Effector memory CD8-positive, alpha-beta T cell (primary cell): ENCODE measurements at regions not wholly inside any gene's neighbourhood (a gene's known extent, or its start where the extent isn't known, plus 50 kb on each side); places are given as distances from the start of the nearest gene placed in this dataset.

Source experiments
- ATAC-seq: fragments of 150-1000 bp; cut with Tn5 transposase; replicated peaks from 2 replicates; pipeline ENCODE4 v1.10.0; 2021; ENCODE audit warnings: mild to moderate bottlenecking, moderate library complexity
- DNase-seq, 3 experiments: peaks; one replicate each; pipeline ENCODE4 v3.0.0; 2021
- H3K27ac Mint-ChIP-seq, 2 donors: one replicate each; pipeline ENCODE4 v1.8.0; 2022; ENCODE audit warnings: mild to moderate bottlenecking in 2 of 2, mixed read lengths in 2 of 2, moderate library complexity in 2 of 2
- H3K27me3 Mint-ChIP-seq, 2 donors: one replicate each; pipeline ENCODE4 v1.8.0; 2022; ENCODE audit warnings: mixed read lengths in 2 of 2
- H3K36me3 Mint-ChIP-seq: one replicate; pipeline ENCODE4 v1.8.0; 2022; ENCODE audit warnings: mild to moderate bottlenecking, moderate library complexity, mixed read lengths; ENCODE audit not compliant: insufficient read depth
- H3K4me1 Mint-ChIP-seq, 2 donors: one replicate each; pipeline ENCODE4 v1.8.0; 2022; ENCODE audit warnings: low read depth in 2 of 2, mixed read lengths in 2 of 2
- H3K4me3 Mint-ChIP-seq, 2 donors: one replicate each; pipeline ENCODE4 v1.8.0; 2022; ENCODE audit warnings: mild to moderate bottlenecking in 2 of 2, mixed read lengths in 2 of 2, moderate library complexity in 2 of 2
- H3K9me3 Mint-ChIP-seq, 2 donors: one replicate each; pipeline ENCODE4 v1.8.0; 2022; ENCODE audit warnings: mixed read lengths in 2 of 2

GRCh38 chr13:80441968-80442367 is 101.0 kb upstream of the SPRY2 start:
- Mint-ChIP-seq H3K27me3 (no peaks in the 10 kb centered on the region), H3K36me3 (no peaks in the 10 kb centered on the region), H3K27ac (no peak overlapping the region), H3K4me1 (peaks cover 0 to 4% of the 10 kb centered on the region in 2 donors), H3K9me3 (no peaks in the 10 kb centered on the region), H3K4me3 (no peak overlapping the region)
- ATAC-seq (no peak), DNase-seq (no peak)

DNA sequence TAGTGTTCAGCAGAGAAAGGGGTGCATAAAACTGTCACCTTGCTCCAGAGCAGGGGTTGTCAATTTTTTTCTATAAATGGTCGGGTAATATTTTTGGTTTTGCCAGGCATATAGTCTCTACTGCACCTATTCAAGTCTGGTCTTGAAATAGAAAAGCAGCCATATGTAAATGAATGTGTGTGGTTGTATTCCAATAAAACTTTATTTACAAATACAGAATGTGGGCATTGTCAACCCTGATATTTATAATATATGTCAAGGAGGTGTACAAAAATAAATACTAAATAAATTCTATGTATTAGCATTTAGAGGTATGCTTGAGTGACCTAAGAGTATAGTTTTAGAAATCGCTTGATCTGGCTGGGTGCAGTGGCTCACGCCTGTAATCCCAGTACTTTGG is 97.6 kb upstream of the SPRY2 start:
- no peak overlapping the region for H3K27ac Mint-ChIP-seq
- H3K27me3 Mint-ChIP-seq = no peaks in the 10 kb centered on the region
- no peaks in the 10 kb centered on the region for H3K4me1 Mint-ChIP-seq
- H3K4me3 Mint-ChIP-seq = no peak overlapping the region
- DNase-seq (no peak), ATAC-seq (no peak)
- no peaks in the 10 kb centered on the region for H3K9me3 Mint-ChIP-seq
- H3K36me3 Mint-ChIP-seq = no peaks in the 10 kb centered on the region

DNA sequence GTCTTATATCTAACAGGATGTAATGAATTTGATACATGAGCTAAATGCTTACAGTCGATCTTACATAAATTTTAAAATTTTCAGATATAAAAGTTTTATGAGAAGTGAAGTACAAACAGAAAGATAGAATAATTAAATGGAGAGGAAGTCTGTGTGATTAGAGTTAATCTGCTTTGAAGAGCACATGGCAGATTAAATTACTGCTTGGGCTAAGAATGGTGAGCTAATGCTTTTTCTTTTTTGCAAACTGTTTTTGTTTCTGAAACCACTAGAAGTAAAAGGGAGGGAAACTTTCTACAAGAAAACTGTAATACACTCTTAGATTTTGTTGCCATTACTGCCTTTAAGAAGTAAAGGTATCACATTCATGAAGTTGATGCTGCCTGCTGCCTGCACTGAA is 96.3 kb upstream of the SPRY2 start:
- ATAC-seq (no peak), DNase-seq (no peak)
- no peaks in the 10 kb centered on the region for H3K27me3 Mint-ChIP-seq
- no peaks in the 10 kb centered on the region for H3K36me3 Mint-ChIP-seq
- H3K27ac Mint-ChIP-seq = no peak overlapping the region
- no peaks in the 10 kb centered on the region for H3K9me3 Mint-ChIP-seq
- no peaks in the 10 kb centered on the region for H3K4me1 Mint-ChIP-seq
- no peak overlapping the region for H3K4me3 Mint-ChIP-seq

GRCh38 chr13:80436571-80437169 is 95.7 kb upstream of the SPRY2 start:
- Mint-ChIP-seq H3K4me1 (no peaks in the 10 kb centered on the region), H3K9me3 (no peaks in the 10 kb centered on the region), H3K27ac (no peak overlapping the region), H3K27me3 (no peaks in the 10 kb centered on the region), H3K36me3 (no peaks in the 10 kb centered on the region), H3K4me3 (no peak overlapping the region)
- ATAC-seq (no peak), DNase-seq (no peak)

GRCh38 chr13:80430561-80430960 is 89.6 kb upstream of the SPRY2 start:
- no peaks in the 10 kb centered on the region for H3K9me3 Mint-ChIP-seq
- H3K36me3 Mint-ChIP-seq = no peaks in the 10 kb centered on the region
- H3K4me3 Mint-ChIP-seq = no peak overlapping the region
- H3K4me1 Mint-ChIP-seq = no peaks in the 10 kb centered on the region
- H3K27ac Mint-ChIP-seq = no peak overlapping the region
- no peaks in the 10 kb centered on the region for H3K27me3 Mint-ChIP-seq
- ATAC-seq (no peak), DNase-seq (no peak)

DNA sequence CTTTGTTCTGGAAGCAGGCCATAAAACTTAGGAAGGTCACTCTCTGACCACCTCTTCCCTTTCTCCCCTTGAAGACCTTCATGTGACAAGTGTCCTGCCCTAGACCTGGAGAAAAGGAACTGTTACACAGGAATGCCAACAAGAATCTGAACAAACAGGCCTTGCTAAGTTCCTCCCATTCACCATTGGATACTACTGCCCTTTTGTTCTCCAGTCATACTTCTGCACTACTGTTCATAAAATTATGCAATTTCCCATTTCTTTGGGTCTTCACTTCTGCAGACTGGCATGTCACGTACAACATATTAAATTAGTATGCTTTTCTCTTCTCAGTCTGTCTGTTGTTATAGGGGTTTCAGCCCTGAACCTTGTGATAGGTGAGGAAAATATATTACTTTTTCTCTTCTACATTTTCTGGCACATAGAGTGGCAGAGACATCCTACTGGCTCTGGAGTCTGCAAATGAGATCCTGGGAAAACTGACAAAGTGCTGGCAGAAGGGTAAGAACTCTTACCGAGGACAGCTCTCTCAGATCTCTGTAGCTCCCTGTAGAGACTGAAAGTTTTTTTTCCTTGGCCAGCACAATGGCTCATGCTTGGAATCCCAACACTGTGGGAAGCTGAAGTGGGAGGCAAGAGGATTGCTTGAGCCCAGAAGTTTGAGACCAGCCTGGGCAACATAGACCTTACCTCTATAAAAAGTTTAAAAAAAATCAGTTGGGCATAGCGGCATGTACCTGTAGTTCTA is 87.6 kb upstream of the SPRY2 start:
- Mint-ChIP-seq H3K9me3 (peaks cover 2 to 9% of the 10 kb centered on the region in 2 donors), H3K27ac (no peak overlapping the region), H3K36me3 (no peaks in the 10 kb centered on the region), H3K27me3 (no peaks in the 10 kb centered on the region), H3K4me3 (no peak overlapping the region), H3K4me1 (no peaks in the 10 kb centered on the region)
- no peak for ATAC-seq
- no peak for DNase-seq

- Mint-ChIP-seq H3K36me3 (no peaks in the 10 kb centered on the region), H3K9me3 (peaks cover 1 to 2% of the 10 kb centered on the region in 2 donors), H3K27ac (no peak overlapping the region), H3K27me3 (no peaks in the 10 kb centered on the region), H3K4me1 (peaks cover 2 to 6% of the 10 kb centered on the region in 2 donors), H3K4me3 (no peak overlapping the region)
- DNase-seq (no peak), ATAC-seq (no peak)
Measured at GRCh38 chr13:80419416-80419815, 78.5 kb upstream of the SPRY2 start.

DNA sequence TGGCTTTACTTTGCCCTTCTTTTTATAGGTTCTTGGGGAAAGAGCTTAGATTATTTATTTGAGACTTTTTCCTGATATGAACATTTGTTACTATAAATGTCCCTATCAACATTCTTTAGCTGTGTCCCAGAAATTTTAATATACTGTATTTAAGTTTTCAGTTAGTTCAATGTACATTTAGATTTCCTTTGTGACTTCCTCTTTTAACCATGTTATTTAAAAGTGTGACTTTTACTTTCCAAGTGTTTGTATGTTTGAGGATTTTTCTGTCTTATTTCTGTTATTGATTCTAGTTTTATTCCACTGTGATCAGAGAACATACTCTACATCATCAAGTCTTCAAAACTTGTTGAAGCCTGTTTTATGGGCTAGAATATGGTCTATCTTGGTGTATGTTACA is 72.7 kb upstream of the SPRY2 start:
- Mint-ChIP-seq H3K4me3 (no peak overlapping the region), H3K4me1 (no peaks in the 10 kb centered on the region), H3K36me3 (no peaks in the 10 kb centered on the region), H3K27me3 (no peaks in the 10 kb centered on the region), H3K9me3 (no peaks in the 10 kb centered on the region), H3K27ac (no peak overlapping the region)
- DNase-seq = no peak
- no peak for ATAC-seq

GRCh38 chr13:80408270-80408669 is 67.3 kb upstream of the SPRY2 start:
- Mint-ChIP-seq H3K4me1 (peaks cover 0 to 3% of the 10 kb centered on the region in 2 donors), H3K27me3 (no peaks in the 10 kb centered on the region), H3K4me3 (no peak overlapping the region), H3K27ac (no peak overlapping the region), H3K36me3 (no peaks in the 10 kb centered on the region), H3K9me3 (peaks cover 3 to 34% of the 10 kb centered on the region in 2 donors)
- DNase-seq (no peak), ATAC-seq (no peak)

GRCh38 chr13:80400865-80401426 is 60.0 kb upstream of the SPRY2 start:
- Mint-ChIP-seq H3K4me3 (peak overlapping the region; percentile 10 to 11), H3K4me1 (peaks cover 19 to 25% of the 10 kb centered on the region in 2 donors)

GRCh38 chr13:80400164-80400864 is 59.4 kb upstream of the SPRY2 start:
- peak; percentile 69 for ATAC-seq
- Mint-ChIP-seq H3K27ac (no peak overlapping the region), H3K4me3 (peak overlapping the region; percentile 68 to 73)

More at GRCh38 chr13:80400865-80401426, 60.0 kb upstream of the SPRY2 start:
- H3K27ac Mint-ChIP-seq = no peak overlapping the region
- H3K36me3 Mint-ChIP-seq = no peaks in the 10 kb centered on the region
- DNase-seq = no peak
- peaks cover 0 to 20% of the 10 kb centered on the region in 2 donors for H3K9me3 Mint-ChIP-seq
- no peaks in the 10 kb centered on the region for H3K27me3 Mint-ChIP-seq
- ATAC-seq = no peak

DNA sequence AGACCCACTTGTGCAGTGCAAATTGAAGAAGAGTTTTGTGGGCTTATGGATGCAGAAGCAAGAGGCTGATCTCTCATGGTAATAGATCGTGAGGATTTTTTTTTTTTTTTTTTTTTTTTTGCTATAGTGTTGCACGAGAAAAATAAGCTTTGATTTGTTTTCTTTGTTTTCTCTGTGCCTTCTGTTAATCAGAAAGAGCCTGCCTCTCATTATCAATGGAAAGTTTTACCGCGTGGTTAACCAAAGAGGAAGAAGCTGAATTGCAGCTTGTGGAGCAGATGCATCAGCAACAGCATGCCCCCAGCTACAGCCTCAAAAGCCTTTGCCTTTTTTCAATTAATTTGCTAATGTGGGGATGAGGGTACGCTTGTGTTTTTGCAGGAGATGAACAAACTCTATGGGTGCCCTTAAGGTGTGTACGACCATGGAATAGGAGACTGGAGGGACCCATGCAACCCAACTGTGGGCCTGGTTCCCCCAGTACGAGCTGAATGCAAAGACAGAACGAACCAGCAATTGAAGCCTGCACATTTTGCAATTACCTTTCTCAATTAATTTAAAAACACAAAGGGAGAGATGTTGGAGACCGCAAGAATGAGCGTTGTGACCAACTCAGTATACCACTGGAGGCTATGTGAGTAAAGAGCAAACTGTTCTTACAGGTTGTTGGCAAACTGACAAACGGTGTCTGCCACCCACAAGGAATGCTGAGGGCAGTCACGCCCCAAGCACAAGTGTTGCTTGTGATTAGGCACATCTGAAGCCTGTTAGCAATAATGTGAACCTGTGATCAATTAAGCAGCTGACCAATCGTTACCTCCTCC is 58.6 kb upstream of the SPRY2 start:
- H3K27ac Mint-ChIP-seq = peak overlapping the region in 1 of 2 donors; percentile 38
- no peaks in the 10 kb centered on the region for H3K36me3 Mint-ChIP-seq
- ATAC-seq (peak; percentile 69), DNase-seq (peak in 2 of 3 experiments; percentile 5)
- H3K27me3 Mint-ChIP-seq = no peaks in the 10 kb centered on the region
- H3K4me3 Mint-ChIP-seq = peak overlapping the region; percentile 68 to 73
- H3K4me1 Mint-ChIP-seq = peaks cover 19 to 25% of the 10 kb centered on the region in 2 donors
- H3K9me3 Mint-ChIP-seq = peaks cover 0 to 6% of the 10 kb centered on the region in 2 donors

More at GRCh38 chr13:80400164-80400864, 59.4 kb upstream of the SPRY2 start:
- no peak for DNase-seq
- Mint-ChIP-seq H3K4me1 (peaks cover 19 to 25% of the 10 kb centered on the region in 2 donors), H3K9me3 (peaks cover 0 to 14% of the 10 kb centered on the region in 2 donors), H3K27me3 (no peaks in the 10 kb centered on the region), H3K36me3 (no peaks in the 10 kb centered on the region)
